Trophoblast cell (in vitro differentiated cells and primary cell): ENCODE measurements at regions not wholly inside any gene's neighbourhood (a gene's known extent, or its start where the extent isn't known, plus 50 kb on each side); places are given as distances from the start of the nearest gene placed in this dataset.

Experiments
- DNase-seq, 2 donors: peaks; one replicate each; pipeline ENCODE4 v3.0.0-alpha.2; 2016
- H2AFZ ChIP-seq: 2 replicates; pipeline ENCODE4 v1.6.1; 2013; ENCODE audit warnings: low read length, moderate library complexity, mild to moderate bottlenecking; ENCODE audit not compliant: insufficient read depth, poor library complexity
- H2AK5ac ChIP-seq: 2 replicates; pipeline ENCODE4 v1.6.1; 2013; ENCODE audit warnings: mild to moderate bottlenecking, low read length
- H2BK120ac ChIP-seq: 2 replicates; pipeline ENCODE4 v1.6.1; 2013; ENCODE audit warnings: low read length, mild to moderate bottlenecking, moderate library complexity; ENCODE audit not compliant: insufficient read depth, poor library complexity
- H2BK12ac ChIP-seq: 2 replicates; pipeline ENCODE4 v1.6.1; 2013; ENCODE audit warnings: mild to moderate bottlenecking, low read length, moderate library complexity
- H2BK5ac ChIP-seq: 2 replicates; pipeline ENCODE4 v1.6.1; 2013; ENCODE audit warnings: low read length, low read depth, moderate library complexity, mild to moderate bottlenecking; ENCODE audit not compliant: poor library complexity
- H3K14ac ChIP-seq: 2 replicates; pipeline ENCODE4 v1.6.1; 2013; ENCODE audit warnings: mild to moderate bottlenecking, low read length
- H3K18ac ChIP-seq: 2 replicates; pipeline ENCODE4 v1.6.1; 2013; ENCODE audit warnings: mild to moderate bottlenecking, low read length
- H3K23ac ChIP-seq: 2 replicates; pipeline ENCODE4 v1.6.1; 2013; ENCODE audit warnings: low read length
- H3K27ac ChIP-seq: 2 replicates; pipeline ENCODE4 v1.5.1; 2013; ENCODE audit warnings: low read depth, mild to moderate bottlenecking, inconsistent platforms, low read length, moderate library complexity
- H3K27me3 ChIP-seq: 2 replicates; pipeline ENCODE4 v1.6.1; 2013; ENCODE audit warnings: inconsistent platforms, mild to moderate bottlenecking, low read length, moderate library complexity; ENCODE audit not compliant: insufficient read depth
- H3K36me3 ChIP-seq, 2 experiments: 1 replicate in 1 of 2; 2 replicates in 1 of 2; pipeline ENCODE4 v1.6.1; 2013; ENCODE audit warnings: low read length in 2 of 2, mild to moderate bottlenecking in 2 of 2, moderate library complexity in 1 of 2; ENCODE audit not compliant: insufficient read depth in 2 of 2, control insufficient read depth in 1 of 2
- H3K4ac ChIP-seq: 2 replicates; pipeline ENCODE4 v1.6.1; 2013; ENCODE audit warnings: low read depth, mild to moderate bottlenecking, low read length, moderate library complexity
- H3K4me1 ChIP-seq, 2 experiments: 1 replicate in 1 of 2; 2 replicates in 1 of 2; pipeline ENCODE4 v1.6.1; 2013; ENCODE audit warnings: low read length in 2 of 2, mild to moderate bottlenecking in 2 of 2, moderate library complexity in 1 of 2; ENCODE audit not compliant: insufficient read depth in 2 of 2, control insufficient read depth in 1 of 2
- H3K4me2 ChIP-seq: 2 replicates; pipeline ENCODE4 v1.6.1; 2013; ENCODE audit warnings: inconsistent platforms, mild to moderate bottlenecking, low read length, moderate library complexity
- H3K4me3 ChIP-seq: 2 replicates; pipeline ENCODE4 v1.5.1; 2013; ENCODE audit warnings: mild to moderate bottlenecking, low read depth, low read length, inconsistent platforms
- H3K79me1 ChIP-seq: one replicate; pipeline ENCODE4 v1.6.1; 2013; ENCODE audit warnings: low read length
- H3K79me2 ChIP-seq: 2 replicates; pipeline ENCODE4 v1.6.1; 2013; ENCODE audit warnings: low read length, mild to moderate bottlenecking; ENCODE audit not compliant: control insufficient read depth, insufficient read depth, poor library complexity
- H3K9ac ChIP-seq: 2 replicates; pipeline ENCODE4 v1.6.1; 2013; ENCODE audit warnings: mild to moderate bottlenecking, low read length
- H3K9me3 ChIP-seq: 2 replicates; pipeline ENCODE4 v1.6.1; 2013; ENCODE audit warnings: low read depth, mild to moderate bottlenecking, control low read depth, inconsistent platforms, low read length; ENCODE audit not compliant: insufficient read depth
- H4K12ac ChIP-seq: 2 replicates; pipeline ENCODE4 v1.6.1; 2013; ENCODE audit warnings: low read depth, mild to moderate bottlenecking, low read length, moderate library complexity
- H4K8ac ChIP-seq: 2 replicates; pipeline ENCODE4 v1.6.1; 2013; ENCODE audit warnings: low read depth, mild to moderate bottlenecking, low read length, moderate library complexity
- H4K91ac ChIP-seq: one replicate; pipeline ENCODE4 v1.6.1; 2013; ENCODE audit warnings: low read depth, mild to moderate bottlenecking, low read length, moderate library complexity
- WGBS: extraction: QIAGEN DNeasy Blood & Tissue Kit; methylation state at CpG from one replicate; pipeline ENCODE4 v1.1.7; 2013; ENCODE audit warnings: missing lambda C conversion rate; ENCODE audit not compliant: insufficient read length, insufficient coverage; ENCODE audit errors: extremely low coverage; 5-methylcytosine and 5-hydroxymethylcytosine counted together

DNA sequence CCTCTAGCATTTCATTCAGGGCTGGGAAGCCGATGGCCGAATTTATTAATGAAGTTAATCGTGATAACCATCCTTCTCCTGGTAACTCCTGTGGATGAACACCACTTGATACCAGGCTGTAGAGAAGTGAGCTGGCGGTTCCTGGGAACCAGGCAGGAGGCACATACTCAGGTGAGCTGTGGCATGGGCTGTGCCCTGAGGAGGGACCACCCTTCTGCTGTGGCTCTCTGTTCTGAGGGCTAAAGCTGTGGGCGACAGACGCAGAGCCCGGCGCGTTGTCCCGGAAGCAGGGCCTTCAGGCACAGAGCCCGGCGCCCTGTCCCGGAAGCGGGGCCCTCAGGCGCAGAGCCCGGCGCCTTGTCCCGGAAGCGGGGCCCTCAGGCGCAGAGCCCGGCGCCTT lies 462.3 kb upstream of the SALL3 start:
- H2BK120ac ChIP-seq, result no peak overlapping the region
- peaks cover 2% of the 10 kb centered on the region for H3K9me3 ChIP-seq
- no peak overlapping the region for H3K23ac ChIP-seq
- no peak overlapping the region for H4K8ac ChIP-seq
- H2AK5ac ChIP-seq, result no peak overlapping the region
- no peaks in the 10 kb centered on the region for H3K79me2 ChIP-seq
- no peak overlapping the region for H3K4ac ChIP-seq
- no peaks in the 10 kb centered on the region for H3K36me3 ChIP-seq
- H3K4me3 ChIP-seq, result no peak overlapping the region
- H3K27me3 ChIP-seq, result no peaks in the 10 kb centered on the region
- H3K14ac ChIP-seq, result no peak overlapping the region
- H4K91ac ChIP-seq, result no peak overlapping the region
- H3K4me2 ChIP-seq, result no peak overlapping the region
- no peaks in the 10 kb centered on the region for H3K4me1 ChIP-seq
- no peak overlapping the region for H2BK5ac ChIP-seq
- WGBS, result no CpG with 5 or more reads among the region's 22 CpGs
- H4K12ac ChIP-seq, result no peak overlapping the region
- H2BK12ac ChIP-seq, result no peak overlapping the region
- H3K18ac ChIP-seq, result no peak overlapping the region
- no peak overlapping the region for H3K27ac ChIP-seq
- H2AFZ ChIP-seq, result no peak overlapping the region
- DNase-seq, result no peak
- H3K9ac ChIP-seq, result no peak overlapping the region
- no peaks in the 10 kb centered on the region for H3K79me1 ChIP-seq

DNA sequence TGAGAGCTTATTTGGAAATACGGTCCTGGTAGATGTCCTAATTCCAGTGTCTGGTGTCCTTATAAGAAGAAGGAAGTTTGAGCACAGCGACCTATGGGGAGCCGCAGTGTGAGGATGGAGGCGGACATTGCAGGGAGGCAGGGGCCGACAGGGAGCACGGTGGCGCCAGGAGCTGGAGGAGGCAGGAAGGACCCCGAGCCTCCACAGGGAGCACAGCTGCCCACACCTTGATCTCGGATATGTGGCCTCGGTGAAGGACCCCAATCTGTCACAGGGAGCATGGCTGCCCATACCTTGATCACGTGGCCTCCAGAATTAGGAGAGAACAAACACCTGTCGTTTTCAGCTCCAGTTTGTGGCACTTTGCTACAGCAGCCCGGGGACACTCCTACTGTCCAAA lies 461.6 kb upstream of the SALL3 start:
- Histone ChIP-seq H3K18ac (no peak overlapping the region), H2BK120ac (no peak overlapping the region), H3K9ac (no peak overlapping the region), H3K23ac (no peak overlapping the region), H4K91ac (no peak overlapping the region), H2BK12ac (no peak overlapping the region), H3K36me3 (no peaks in the 10 kb centered on the region), H2AK5ac (no peak overlapping the region), H3K4me2 (no peak overlapping the region), H3K4ac (no peak overlapping the region), H3K14ac (no peak overlapping the region), H3K79me2 (no peaks in the 10 kb centered on the region), H4K12ac (no peak overlapping the region), H3K9me3 (no peaks in the 10 kb centered on the region), H3K27me3 (no peaks in the 10 kb centered on the region), H3K27ac (no peak overlapping the region), H2AFZ (no peak overlapping the region), H3K4me1 (no peaks in the 10 kb centered on the region), H3K79me1 (no peaks in the 10 kb centered on the region), H2BK5ac (no peak overlapping the region), H4K8ac (no peak overlapping the region), H3K4me3 (no peak overlapping the region)
- DNase-seq, result no peak
- WGBS, result no CpG with 5 or more reads among the region's 13 CpGs

DNA sequence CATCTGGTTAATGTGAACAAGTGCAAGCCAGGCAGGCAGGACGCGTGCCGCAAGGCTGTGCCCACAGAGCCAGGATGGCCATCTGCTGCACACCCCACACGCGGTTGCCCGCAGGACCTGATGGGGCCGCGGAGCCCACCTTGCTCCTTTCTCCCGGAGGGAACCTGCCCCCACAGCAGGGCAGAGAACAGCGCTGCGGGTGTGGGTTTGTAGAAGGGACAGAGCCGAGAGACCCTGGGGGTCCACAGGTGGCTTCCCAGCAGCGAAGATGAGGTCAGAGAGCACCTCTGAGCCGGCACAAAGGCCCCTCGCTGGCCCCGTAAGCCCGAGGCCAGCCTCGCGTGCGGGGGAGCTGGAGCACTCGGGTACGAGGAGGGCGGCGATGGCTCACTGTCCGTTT lies 460.8 kb upstream of the SALL3 start:
- no peak overlapping the region for H2BK5ac ChIP-seq
- no peak overlapping the region for H4K91ac ChIP-seq
- H3K9me3 ChIP-seq, result peaks cover 4% of the 10 kb centered on the region
- H3K23ac ChIP-seq, result no peak overlapping the region
- no CpG with 5 or more reads among the region's 25 CpGs for WGBS
- no peak overlapping the region for H3K4me3 ChIP-seq
- no peaks in the 10 kb centered on the region for H3K27me3 ChIP-seq
- H3K4ac ChIP-seq, result no peak overlapping the region
- H3K4me1 ChIP-seq, result no peaks in the 10 kb centered on the region
- no peak overlapping the region for H2BK120ac ChIP-seq
- H3K36me3 ChIP-seq, result no peaks in the 10 kb centered on the region
- H2AK5ac ChIP-seq, result no peak overlapping the region
- no peaks in the 10 kb centered on the region for H3K79me1 ChIP-seq
- H3K27ac ChIP-seq, result no peak overlapping the region
- H3K9ac ChIP-seq, result no peak overlapping the region
- H4K12ac ChIP-seq, result no peak overlapping the region
- no peak overlapping the region for H3K18ac ChIP-seq
- no peaks in the 10 kb centered on the region for H3K79me2 ChIP-seq
- no peak overlapping the region for H2BK12ac ChIP-seq
- DNase-seq, result no peak
- no peak overlapping the region for H2AFZ ChIP-seq
- no peak overlapping the region for H4K8ac ChIP-seq
- H3K4me2 ChIP-seq, result no peak overlapping the region
- no peak overlapping the region for H3K14ac ChIP-seq

GRCh38 chr18:78519394-78520062 lies 460.1 kb upstream of the SALL3 start:
- Histone ChIP-seq H3K14ac (no peak overlapping the region), H4K12ac (no peak overlapping the region), H3K4me3 (no peak overlapping the region), H3K27ac (no peak overlapping the region), H2AK5ac (no peak overlapping the region), H3K23ac (no peak overlapping the region), H4K8ac (no peak overlapping the region), H3K9ac (no peak overlapping the region), H3K18ac (no peak overlapping the region), H3K27me3 (no peaks in the 10 kb centered on the region), H3K4me1 (no peaks in the 10 kb centered on the region), H3K79me2 (no peaks in the 10 kb centered on the region), H2BK5ac (no peak overlapping the region), H2BK120ac (no peak overlapping the region), H3K4ac (no peak overlapping the region), H4K91ac (no peak overlapping the region), H3K36me3 (no peaks in the 10 kb centered on the region), H3K4me2 (no peak overlapping the region), H2AFZ (no peak overlapping the region), H3K9me3 (peaks cover 4% of the 10 kb centered on the region), H2BK12ac (no peak overlapping the region), H3K79me1 (no peaks in the 10 kb centered on the region)
- no peak for DNase-seq
- whole genome bisulfite sequencing, result no CpG with 5 or more reads among the region's 15 CpGs
